GM21576 (cell line): ENCODE measurements at regions not wholly inside any gene's neighbourhood (a gene's known extent, or its start where the extent isn't known, plus 50 kb on each side); places are given as distances from the start of the nearest gene placed in this dataset.

Experiments
- ATAC-seq: cut with Tn5 transposase; IDR thresholded peaks from one replicate; pipeline ENCODE4 v1.9.1; 2021; ENCODE audit warnings: mild to moderate bottlenecking, moderate library complexity; ENCODE audit not compliant: unreplicated experiment

DNA sequence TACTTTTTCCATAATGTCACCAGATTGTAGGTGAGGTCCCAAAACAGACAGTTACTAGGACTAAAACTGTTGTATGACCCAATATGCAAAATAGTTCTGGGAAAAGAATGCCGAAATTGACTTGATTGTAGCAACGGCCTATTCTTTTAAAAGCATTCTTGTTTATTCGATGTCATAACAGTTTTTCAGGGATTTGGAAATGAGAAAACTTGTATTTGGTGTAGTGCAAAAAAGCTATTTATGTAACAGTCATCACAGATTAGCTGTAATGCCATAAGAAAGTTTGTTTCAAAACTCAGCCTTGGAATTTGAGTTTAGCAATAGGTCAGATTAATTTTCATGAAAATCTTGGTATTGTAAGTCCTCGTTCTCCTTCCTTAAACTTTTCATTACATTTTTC lies 69.2 kb upstream of the DIAPH2 start:
- ATAC-seq: no peak

DNA sequence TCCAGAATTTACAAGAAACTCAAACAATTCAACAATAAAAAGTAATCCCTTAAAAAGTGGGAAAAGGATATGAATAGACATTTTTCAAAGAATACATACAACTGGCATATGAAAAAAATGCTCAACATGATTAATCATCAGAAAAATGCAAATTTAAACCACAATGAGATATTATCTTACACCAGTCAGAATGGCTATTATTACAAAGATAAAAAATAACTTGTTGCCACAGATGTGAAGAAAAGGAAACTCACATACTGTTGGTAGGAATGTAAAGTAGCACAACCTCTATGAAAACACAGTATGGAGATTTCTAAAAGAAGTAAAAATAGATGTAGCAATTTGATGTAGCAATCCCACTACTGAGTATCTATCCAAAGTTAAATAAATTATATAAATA lies 65.1 kb upstream of the DIAPH2 start:
- no peak for ATAC-seq

DNA sequence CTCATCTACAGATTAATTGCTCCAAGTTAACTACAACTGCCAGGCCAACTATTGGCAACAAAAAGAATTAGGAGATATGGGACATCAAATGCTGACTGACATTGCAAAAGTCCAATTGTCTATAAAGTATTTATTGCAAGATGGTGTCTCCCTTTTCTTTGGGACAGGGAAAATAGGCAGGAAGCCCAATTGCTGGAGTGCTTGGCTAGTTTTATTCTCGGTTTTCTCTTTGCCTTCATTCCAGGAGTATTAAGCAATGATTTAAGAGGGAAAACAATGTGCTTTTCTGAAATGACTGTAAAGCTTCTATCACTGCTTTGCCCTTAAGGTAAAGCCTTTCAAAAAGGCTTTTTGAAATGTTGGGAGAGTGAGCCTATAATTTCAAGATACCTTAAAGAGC lies 62.8 kb upstream of the DIAPH2 start:
- no peak for ATAC-seq
